Neuronal stem cell (in vitro differentiated cells): ENCODE measurements at regions not wholly inside any gene's neighbourhood (a gene's known extent, or its start where the extent isn't known, plus 50 kb on each side); places are given as distances from the start of the nearest gene placed in this dataset.

Experiments
- DNase-seq: peaks from one replicate; pipeline ENCODE4 v3.0.0-alpha.2; 2013; ENCODE audit warnings: low spot score
- H2AFZ ChIP-seq: one replicate; pipeline ENCODE4 v1.6.1; 2013; ENCODE audit warnings: mild to moderate bottlenecking, low read length, inconsistent platforms
- H2AK5ac ChIP-seq: 2 replicates; pipeline ENCODE4 v1.6.1; 2013; ENCODE audit warnings: low read depth, mild to moderate bottlenecking, inconsistent platforms, low read length, moderate library complexity, mixed read lengths
- H2BK120ac ChIP-seq: 2 replicates; pipeline ENCODE4 v1.6.1; 2013; ENCODE audit warnings: low read depth, mild to moderate bottlenecking, inconsistent platforms, low read length, moderate library complexity, mixed read lengths
- H2BK12ac ChIP-seq: one replicate; pipeline ENCODE4 v1.6.1; 2013; ENCODE audit warnings: low read length, inconsistent platforms
- H2BK15ac ChIP-seq: 2 replicates; pipeline ENCODE4 v1.6.1; 2013; ENCODE audit warnings: mild to moderate bottlenecking, low read length, inconsistent platforms, mixed read lengths
- H2BK5ac ChIP-seq: one replicate; pipeline ENCODE4 v1.6.1; 2013; ENCODE audit warnings: inconsistent platforms, mild to moderate bottlenecking, low read length, moderate library complexity
- H3K14ac ChIP-seq: one replicate; pipeline ENCODE4 v1.6.1; 2013; ENCODE audit warnings: low read length, inconsistent platforms
- H3K18ac ChIP-seq: 2 replicates; pipeline ENCODE4 v1.6.1; 2013; ENCODE audit warnings: low read length, inconsistent platforms
- H3K23ac ChIP-seq: 2 replicates; pipeline ENCODE4 v1.6.1; 2013; ENCODE audit warnings: low read depth, mild to moderate bottlenecking, mixed read lengths, low read length, inconsistent platforms; ENCODE audit not compliant: poor library complexity
- H3K27ac ChIP-seq: replicated peaks from 3 replicates; pipeline ENCODE4 v1.5.1; 2013; ENCODE audit warnings: low read length, inconsistent platforms
- H3K27me3 ChIP-seq, 3 experiments: 2 replicates each; pipeline ENCODE4 v1.6.1; 2013; ENCODE audit warnings: low read length in 3 of 3, mild to moderate bottlenecking in 2 of 3, inconsistent platforms in 1 of 3, low read depth in 1 of 3, mixed read lengths in 1 of 3, moderate library complexity in 1 of 3; ENCODE audit not compliant: control insufficient read depth in 3 of 3, insufficient read depth in 3 of 3
- H3K36me3 ChIP-seq, 2 donors: replicated peaks in 1 of 2; 2 replicates each; pipeline ENCODE4 v1.6.1; 2013; ENCODE audit warnings: low read length in 2 of 2; ENCODE audit not compliant: control insufficient read depth in 2 of 2, insufficient read depth in 2 of 2
- H3K4ac ChIP-seq: 2 replicates; pipeline ENCODE4 v1.6.1; 2013; ENCODE audit warnings: inconsistent platforms, mild to moderate bottlenecking, low read length, moderate library complexity
- H3K4me1 ChIP-seq, 2 donors: 1 replicate in 1 of 2; 2 replicates in 1 of 2; pipeline ENCODE4 v1.6.1; 2013; ENCODE audit warnings: low read length in 2 of 2, low read depth in 1 of 2; ENCODE audit not compliant: control insufficient read depth in 2 of 2, insufficient read depth in 1 of 2
- H3K4me2 ChIP-seq: one replicate; pipeline ENCODE4 v1.6.1; 2013; ENCODE audit warnings: mild to moderate bottlenecking, low read length, inconsistent platforms; ENCODE audit not compliant: insufficient read depth, poor library complexity, severe bottlenecking
- H3K4me3 ChIP-seq, 2 donors: 2 replicates each; pipeline ENCODE4 v1.5.1; 2013; ENCODE audit warnings: low read length in 2 of 2, mild to moderate bottlenecking in 2 of 2, inconsistent platforms in 1 of 2, moderate library complexity in 1 of 2
- H3K79me1 ChIP-seq: one replicate; pipeline ENCODE4 v1.6.1; 2013; ENCODE audit warnings: low read depth, mild to moderate bottlenecking, inconsistent platforms, low read length, moderate library complexity
- H3K9ac ChIP-seq: one replicate; pipeline ENCODE4 v1.6.1; 2013; ENCODE audit warnings: mild to moderate bottlenecking, low read depth, low read length, inconsistent platforms; ENCODE audit not compliant: poor library complexity
- H3K9me3 ChIP-seq, 2 donors: replicated peaks in 1 of 2; 2 replicates each; pipeline versions ENCODE3 to v1.6.1; 2013; ENCODE audit warnings: low read length in 2 of 2, mild to moderate bottlenecking in 2 of 2, inconsistent platforms in 1 of 2, low read depth in 1 of 2, mixed read lengths in 1 of 2, moderate library complexity in 1 of 2; ENCODE audit not compliant: control insufficient read depth in 2 of 2, insufficient read depth in 1 of 2
- H4K8ac ChIP-seq: one replicate; pipeline ENCODE4 v1.6.1; 2013; ENCODE audit warnings: low read depth, mild to moderate bottlenecking, inconsistent platforms, low read length, moderate library complexity
- H4K91ac ChIP-seq: one replicate; pipeline ENCODE4 v1.6.1; 2013; ENCODE audit warnings: low read length, low read depth, mild to moderate bottlenecking, inconsistent platforms; ENCODE audit not compliant: poor library complexity
- WGBS, 2 donors: extraction: QIAGEN DNeasy Blood & Tissue Kit; methylation state at CpG; one replicate each; pipeline ENCODE4 v1.1.7; 2013; ENCODE audit warnings: missing lambda C conversion rate in 2 of 2, mixed read lengths in 1 of 2; ENCODE audit not compliant: insufficient read length in 2 of 2, insufficient replicate concordance in 1 of 2; ENCODE audit errors: extremely low coverage in 2 of 2; 5-methylcytosine and 5-hydroxymethylcytosine counted together

DNA sequence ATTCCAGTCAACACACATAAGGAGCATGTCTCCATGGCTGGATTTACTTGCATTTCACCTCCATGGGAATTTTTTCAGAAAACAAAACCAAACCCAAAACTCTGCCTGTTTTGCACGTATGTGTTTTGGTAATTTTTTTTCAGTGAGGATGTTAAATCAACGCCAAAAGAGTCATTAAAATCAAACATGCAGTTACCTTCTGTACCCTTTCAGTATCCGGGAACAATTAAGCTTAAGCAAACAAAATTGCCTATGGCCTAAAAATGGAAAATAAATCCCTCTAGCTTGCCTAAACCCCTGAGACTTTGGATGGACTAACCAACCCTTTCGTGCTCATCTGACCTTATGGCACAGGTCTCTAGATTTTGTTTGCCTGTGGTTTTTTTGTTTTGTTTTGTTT is 209.2 kb upstream of the KLF4 start:
- H3K14ac ChIP-seq, result no peak overlapping the region
- DNase-seq, result no peak
- no peak overlapping the region for H3K4me3 ChIP-seq
- H2BK5ac ChIP-seq, result no peak overlapping the region
- no peaks in the 10 kb centered on the region for H3K9me3 ChIP-seq
- no peak overlapping the region for H3K9ac ChIP-seq
- H3K27me3 ChIP-seq, result no peaks in the 10 kb centered on the region
- H2AK5ac ChIP-seq, result no peak overlapping the region
- H2BK120ac ChIP-seq, result no peak overlapping the region
- no CpG with 5 or more reads among the region's 4 CpGs for WGBS, 2 donors
- H3K18ac ChIP-seq, result no peak overlapping the region
- no peak overlapping the region for H2BK15ac ChIP-seq
- no peak overlapping the region for H4K91ac ChIP-seq
- no peak overlapping the region for H2AFZ ChIP-seq
- H3K23ac ChIP-seq, result no peak overlapping the region
- H3K79me1 ChIP-seq, result no peaks in the 10 kb centered on the region
- H3K4me2 ChIP-seq, result no peak overlapping the region
- no peak overlapping the region for H3K4ac ChIP-seq
- no peak overlapping the region for H2BK12ac ChIP-seq
- no peaks in the 10 kb centered on the region for H3K4me1 ChIP-seq
- no peak overlapping the region for H3K27ac ChIP-seq
- no peak overlapping the region for H4K8ac ChIP-seq
- H3K36me3 ChIP-seq, result no peaks in the 10 kb centered on the region

GRCh38 chr9:107696302-107696701 is 206.7 kb upstream of the KLF4 start:
- Histone ChIP-seq H3K4me3 (no peak overlapping the region), H3K4me2 (no peak overlapping the region), H3K4me1 (no peaks in the 10 kb centered on the region), H2BK15ac (no peak overlapping the region), H2BK5ac (no peak overlapping the region), H3K14ac (no peak overlapping the region), H3K27ac (no peak overlapping the region), H2BK12ac (no peak overlapping the region), H2AFZ (no peak overlapping the region), H3K4ac (no peak overlapping the region), H3K9me3 (no peaks in the 10 kb centered on the region), H3K9ac (no peak overlapping the region), H4K91ac (no peak overlapping the region), H3K27me3 (no peaks in the 10 kb centered on the region), H3K36me3 (no peaks in the 10 kb centered on the region), H3K79me1 (no peaks in the 10 kb centered on the region), H2AK5ac (no peak overlapping the region), H4K8ac (no peak overlapping the region), H3K23ac (no peak overlapping the region), H3K18ac (no peak overlapping the region), H2BK120ac (no peak overlapping the region)
- no CpG with 5 or more reads among the region's 5 CpGs for WGBS, 2 donors
- DNase-seq, result no peak

DNA sequence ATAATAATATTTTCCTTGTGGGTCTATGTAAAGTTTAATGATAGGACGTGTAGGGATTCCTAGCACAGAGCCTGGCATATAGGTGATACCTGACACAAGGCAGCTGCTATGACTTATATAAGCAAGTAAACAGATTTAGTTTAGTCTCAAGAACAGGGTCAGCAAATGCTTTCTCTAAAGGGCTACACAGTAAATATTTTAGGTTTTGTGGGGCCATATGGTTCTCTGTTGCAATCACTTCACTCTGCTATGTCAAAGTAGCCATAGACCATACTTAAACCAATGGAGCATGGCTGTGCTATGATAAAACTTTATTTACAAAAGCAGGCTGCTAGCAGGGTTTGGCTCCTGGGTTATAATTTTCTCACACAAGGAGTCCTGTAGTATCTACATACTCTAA is 204.8 kb upstream of the KLF4 start:
- Histone ChIP-seq H3K36me3 (no peaks in the 10 kb centered on the region), H2AFZ (no peak overlapping the region), H4K91ac (no peak overlapping the region), H3K9ac (no peak overlapping the region), H3K23ac (no peak overlapping the region), H3K18ac (no peak overlapping the region), H4K8ac (no peak overlapping the region), H3K4me3 (no peak overlapping the region), H2BK120ac (no peak overlapping the region), H3K27ac (no peak overlapping the region), H2BK5ac (no peak overlapping the region), H3K4me1 (no peaks in the 10 kb centered on the region), H3K4ac (no peak overlapping the region), H3K14ac (no peak overlapping the region), H3K4me2 (no peak overlapping the region), H3K9me3 (no peaks in the 10 kb centered on the region), H3K79me1 (no peaks in the 10 kb centered on the region), H2AK5ac (no peak overlapping the region), H2BK12ac (no peak overlapping the region), H3K27me3 (no peaks in the 10 kb centered on the region), H2BK15ac (no peak overlapping the region)
- DNase-seq, result no peak
- no CpG with 5 or more reads among the region's 1 CpG for WGBS, 2 donors

DNA sequence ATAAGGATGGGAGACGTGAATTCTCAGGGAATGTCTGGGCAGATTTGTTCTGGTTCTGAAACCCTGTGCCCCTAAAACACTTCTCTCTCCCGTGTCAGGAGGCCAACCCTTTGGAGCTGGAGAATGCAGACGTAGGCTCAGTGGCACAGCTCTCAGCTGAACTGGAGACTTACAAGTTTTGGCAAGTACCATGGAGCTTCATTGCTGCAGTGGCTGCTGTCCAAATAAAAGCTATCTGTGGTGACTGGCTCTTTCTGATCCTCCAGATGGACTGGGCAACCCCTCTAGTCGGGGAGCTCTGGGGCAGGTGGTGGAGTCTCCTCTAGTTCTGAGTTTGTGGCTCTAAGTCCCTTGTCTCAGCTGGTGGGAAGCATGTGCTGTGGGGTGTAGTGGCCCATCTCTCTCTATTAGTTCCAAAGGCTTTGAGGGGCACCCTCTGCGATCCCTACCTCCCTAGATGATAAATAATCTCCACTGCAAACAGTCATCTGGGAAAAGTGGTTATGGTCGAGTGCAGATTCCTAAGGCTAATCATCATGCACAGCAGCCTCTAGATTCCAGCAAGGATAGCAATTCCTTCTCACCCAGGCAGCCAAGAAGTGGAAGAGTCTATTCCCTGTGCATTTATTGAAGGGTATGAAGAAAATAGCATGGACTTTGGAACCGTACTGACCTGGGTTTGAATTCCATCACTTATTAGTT is 204.2 kb upstream of the KLF4 start:
- Histone ChIP-seq H3K23ac (no peak overlapping the region), H3K4me2 (no peak overlapping the region), H4K91ac (peak overlapping the region; percentile 14), H3K4me3 (no peak overlapping the region), H3K4ac (no peak overlapping the region), H2BK5ac (no peak overlapping the region), H3K9ac (no peak overlapping the region), H3K27me3 (no peaks in the 10 kb centered on the region), H3K4me1 (no peaks in the 10 kb centered on the region), H2AFZ (no peak overlapping the region), H2BK15ac (no peak overlapping the region), H3K27ac (no peak overlapping the region), H2BK120ac (no peak overlapping the region), H3K9me3 (no peaks in the 10 kb centered on the region), H2BK12ac (no peak overlapping the region), H4K8ac (no peak overlapping the region), H2AK5ac (no peak overlapping the region), H3K36me3 (no peaks in the 10 kb centered on the region), H3K14ac (no peak overlapping the region), H3K18ac (no peak overlapping the region), H3K79me1 (no peaks in the 10 kb centered on the region)
- WGBS, 2 donors, result no CpG with 5 or more reads among the region's 7 CpGs
- no peak for DNase-seq
